Sigmoid colon (tissue), 6 donors: ENCODE measurements at regions not wholly inside any gene's neighbourhood (a gene's known extent, or its start where the extent isn't known, plus 50 kb on each side); places are given as distances from the start of the nearest gene placed in this dataset.

Experiments
- DNase-seq: peaks from one replicate; pipeline ENCODE4 v3.0.0-alpha.2; 2019
- H3K27ac ChIP-seq, 4 donors: fragments of 200-600 bp; sonication (generic); one replicate each; pipeline ENCODE4 v1.5.1; 2016 to 2019; ENCODE audit warnings: mild to moderate bottlenecking in 1 of 4
- H3K27me3 ChIP-seq, 3 donors: fragments of 200-600 bp; sonication (generic); one replicate each; pipeline ENCODE4 v1.5.1; 2019; ENCODE audit warnings: mild to moderate bottlenecking in 1 of 3
- H3K36me3 ChIP-seq, 4 donors: fragments of 200-600 bp; sonication (generic); one replicate each; pipeline ENCODE4 v1.5.1; 2016 to 2019
- H3K4me1 ChIP-seq, 4 donors: fragments of 200-600 bp; sonication (generic); one replicate each; pipeline ENCODE4 v1.5.1; 2017 to 2019
- H3K4me3 ChIP-seq, 4 donors: fragments of 200-600 bp; sonication (generic); one replicate each; pipeline ENCODE4 v1.5.1; 2017 to 2019; ENCODE audit warnings: mild to moderate bottlenecking in 2 of 4, moderate library complexity in 1 of 4
- H3K9me3 ChIP-seq, 4 donors: fragments of 200-600 bp in 3 of 4; sonication (generic) in 3 of 4; one replicate each; pipeline versions ENCODE4 v1.5.1 to v1.6.1; 2013 to 2019
- CTCF ChIP-seq, 4 experiments: fragments of 450-650 bp in 3 of 4; fragments of 200-600 bp in 1 of 4; IDR thresholded peaks; one replicate each; pipeline ENCODE4 v1.5.1; 2016 to 2019; ENCODE audit warnings: antibody characterized with exemption in 4 of 4, mild to moderate bottlenecking in 3 of 4, moderate library complexity in 2 of 4
- EP300 ChIP-seq, 4 donors: sonication (generic); formaldehyde crosslinking; IDR thresholded peaks; one replicate each; pipeline ENCODE4 v1.6.1; 2017; ENCODE audit warnings: antibody characterized with exemption in 4 of 4
- POLR2A ChIP-seq, 2 donors: fragments of 450-650 bp; IDR thresholded peaks; one replicate each; pipeline ENCODE4 v1.6.1; 2016; ENCODE audit warnings: antibody characterized with exemption in 2 of 2, mild to moderate bottlenecking in 2 of 2, moderate library complexity in 2 of 2
- POLR2AphosphoS5 ChIP-seq, 4 donors: sonication (generic); formaldehyde crosslinking; IDR thresholded peaks; one replicate each; pipeline ENCODE4 v1.6.1; 2017; ENCODE audit warnings: antibody characterized with exemption in 4 of 4
- WGBS, 2 donors: extraction: QIAGEN DNeasy Blood & Tissue Kit; methylation state at CpG; one replicate each; pipeline ENCODE4 v1.1.7; 2013; 5-methylcytosine and 5-hydroxymethylcytosine counted together
- intact Hi-C: fragments of 100-400 bp; cut with DNase I; formaldehyde crosslinking; loops from one replicate; pipeline ENCODE4 v1.15.1; 2023
- donor health status: healthy with polysubstance abuse.
- donor health status: healthy.

GRCh38 chr2:65550246-65550645 lies 117.8 kb upstream of the SPRED2 start:
- intact Hi-C loops, result loop anchor here (5.0 kb wide), 1 partner anchor 113 kb away; no protein-coding TSS in a partner anchor
- TF ChIP-seq EP300 (IDR thresholded peaks at IDR 0.05) (no peak), CTCF (IDR thresholded peaks at IDR 0.05) (no peak), POLR2AphosphoS5 (IDR thresholded peaks at IDR 0.05) (no peak), POLR2A (IDR thresholded peaks at IDR 0.05) (no peak)
- no peak overlapping the region for H3K27ac ChIP-seq
- H3K4me3 ChIP-seq, result no peak overlapping the region
- no peaks in the 10 kb centered on the region for H3K27me3 ChIP-seq
- no peaks in the 10 kb centered on the region for H3K36me3 ChIP-seq
- H3K4me1 ChIP-seq, result peaks cover 0 to 8% (median 2%) of the 10 kb centered on the region in 4 donors
- no peak for DNase-seq
- WGBS, 2 donors, result 71 to 74% methylated on average over 7 of the region's 7 CpGs
- no peaks in the 10 kb centered on the region for H3K9me3 ChIP-seq

GRCh38 chr2:65549631-65550030 lies 117.2 kb upstream of the SPRED2 start:
- no peaks in the 10 kb centered on the region for H3K36me3 ChIP-seq
- H3K27ac ChIP-seq, result no peak overlapping the region
- H3K27me3 ChIP-seq, result no peaks in the 10 kb centered on the region
- intact Hi-C loops, result loop anchor here (5.0 kb wide), 1 partner anchor 112 kb away; no protein-coding TSS in a partner anchor
- no peaks in the 10 kb centered on the region for H3K9me3 ChIP-seq
- no peak for DNase-seq
- H3K4me3 ChIP-seq, result no peak overlapping the region
- H3K4me1 ChIP-seq, result peaks cover 0 to 8% (median 2%) of the 10 kb centered on the region in 4 donors
- whole genome bisulfite sequencing, 2 donors, result 91 to 93% methylated on average over 4 of the region's 4 CpGs
- no peak for TF ChIP-seq POLR2A (IDR thresholded peaks at IDR 0.05)
- TF ChIP-seq EP300 (IDR thresholded peaks at IDR 0.05), result no peak
- TF ChIP-seq POLR2AphosphoS5 (IDR thresholded peaks at IDR 0.05), result no peak
- TF ChIP-seq CTCF (IDR thresholded peaks at IDR 0.05), result no peak

GRCh38 chr2:65549257-65549627 lies 116.8 kb upstream of the SPRED2 start:
- intact Hi-C loops, result no loop called here
- DNase-seq, result no peak
- Histone ChIP-seq H3K36me3 (no peaks in the 10 kb centered on the region), H3K4me3 (no peak overlapping the region), H3K9me3 (no peaks in the 10 kb centered on the region), H3K27me3 (no peaks in the 10 kb centered on the region), H3K4me1 (peaks cover 0 to 8% (median 2%) of the 10 kb centered on the region in 4 donors), H3K27ac (no peak overlapping the region)
- 91 to 98% methylated on average over 3 of the region's 3 CpGs for WGBS, 2 donors
- TF ChIP-seq POLR2A (IDR thresholded peaks at IDR 0.05) (no peak), POLR2AphosphoS5 (IDR thresholded peaks at IDR 0.05) (no peak), EP300 (IDR thresholded peaks at IDR 0.05) (no peak), CTCF (IDR thresholded peaks at IDR 0.05) (no peak)

GRCh38 chr2:65548576-65549256 lies 116.3 kb upstream of the SPRED2 start:
- Histone ChIP-seq H3K27me3 (no peaks in the 10 kb centered on the region), H3K4me3 (no peak overlapping the region), H3K9me3 (no peaks in the 10 kb centered on the region), H3K4me1 (peaks cover 0 to 7% (median 2%) of the 10 kb centered on the region in 4 donors), H3K27ac (no peak overlapping the region), H3K36me3 (no peaks in the 10 kb centered on the region)
- TF ChIP-seq CTCF (IDR thresholded peaks at IDR 0.05) (no peak), EP300 (IDR thresholded peaks at IDR 0.05) (no peak), POLR2A (IDR thresholded peaks at IDR 0.05) (no peak), POLR2AphosphoS5 (IDR thresholded peaks at IDR 0.05) (no peak)
- no peak for DNase-seq
- intact Hi-C loops, result no loop called here
- WGBS, 2 donors, result 88 to 91% methylated on average over 7 of the region's 7 CpGs

- H3K9me3 ChIP-seq, result no peaks in the 10 kb centered on the region
- TF ChIP-seq POLR2AphosphoS5 (IDR thresholded peaks at IDR 0.05), result no peak
- TF ChIP-seq CTCF (IDR thresholded peaks at IDR 0.05), result no peak
- TF ChIP-seq POLR2A (IDR thresholded peaks at IDR 0.05), result no peak
- no peak for TF ChIP-seq EP300 (IDR thresholded peaks at IDR 0.05)
- H3K27me3 ChIP-seq, result no peaks in the 10 kb centered on the region
- no peak overlapping the region for H3K4me3 ChIP-seq
- 85 to 91% methylated on average over 4 of the region's 4 CpGs for WGBS, 2 donors
- no peak for DNase-seq
- peaks cover 0 to under 1% (median 0%) of the 10 kb centered on the region in 4 donors for H3K4me1 ChIP-seq
- no peak overlapping the region for H3K27ac ChIP-seq
- intact Hi-C loops, result no loop called here
- H3K36me3 ChIP-seq, result no peaks in the 10 kb centered on the region
Measured at GRCh38 chr2:65548064-65548463, 115.7 kb upstream of the SPRED2 start.
